ENCODE measurements at regions not wholly inside any gene's neighbourhood (a gene's known extent, or its start where the extent isn't known, plus 50 kb on each side); places are given as distances from the start of the nearest gene placed in this dataset.

- Histone ChIP-seq H3K79me2 (ENCODE audit: insufficient read depth, low read length) (no peaks in the 10 kb centered on the region), H4K20me1 (ENCODE audit: insufficient read depth, low read length, poor library complexity, severe bottlenecking) (no peaks in the 10 kb centered on the region), H2AFZ (ENCODE audit: low read length) (no peak overlapping the region), H3K27me3 (ENCODE audit: insufficient read depth, low read length, poor library complexity, severe bottlenecking) (no peaks in the 10 kb centered on the region), H3K9me2 (replicated peaks; ENCODE audit: low read depth, low read length) (no peaks in the 10 kb centered on the region), H3K4me2 (ENCODE audit: low read depth, low read length, poor library complexity, severe bottlenecking) (no peak overlapping the region), H3K36me3 (ENCODE audit: insufficient read depth, low read length) (no peaks in the 10 kb centered on the region), H3K9me3 (ENCODE audit: insufficient read depth, low read depth, low read length) (no peaks in the 10 kb centered on the region), H3K4me3 (ENCODE audit: low read length, poor library complexity, severe bottlenecking) (no peak overlapping the region), H3K4me1 (ENCODE audit: insufficient read depth, low read length, poor library complexity, severe bottlenecking) (no peaks in the 10 kb centered on the region), H3K9ac (ENCODE audit: low read depth, low read length, poor library complexity, severe bottlenecking) (no peak overlapping the region), H3F3A (ENCODE audit: low read depth) (no peaks in the 10 kb centered on the region)
- TF ChIP-seq CTCF (conservative IDR thresholded peaks at IDR 0.05; ENCODE audit: low read length) (no peak), EZH2phosphoT487 (IDR thresholded peaks at IDR 0.05; ENCODE audit: borderline replicate concordance) (no peak)
These were observed 1680.7 kb downstream of the PCDH7 start for GRCh38 chr4:32400870-32401269.

GRCh38 chr4:32417113-32417704 lies 1697.0 kb downstream of the PCDH7 start:
- no peaks in the 10 kb centered on the region for H3K9me3 ChIP-seq (ENCODE audit: insufficient read depth, low read depth, low read length)
- no peaks in the 10 kb centered on the region for H3K79me2 ChIP-seq (ENCODE audit: insufficient read depth, low read length)
- H3K9ac ChIP-seq (ENCODE audit: low read depth, low read length, poor library complexity, severe bottlenecking) = no peak overlapping the region
- H3F3A ChIP-seq (ENCODE audit: low read depth) = no peaks in the 10 kb centered on the region
- no peaks in the 10 kb centered on the region for H3K9me2 ChIP-seq (replicated peaks; ENCODE audit: low read depth, low read length)
- no peaks in the 10 kb centered on the region for H3K27me3 ChIP-seq (ENCODE audit: insufficient read depth, low read length, poor library complexity, severe bottlenecking)
- H3K4me3 ChIP-seq (ENCODE audit: low read length, poor library complexity, severe bottlenecking) = no peak overlapping the region
- no peaks in the 10 kb centered on the region for H4K20me1 ChIP-seq (ENCODE audit: insufficient read depth, low read length, poor library complexity, severe bottlenecking)
- H3K4me2 ChIP-seq (ENCODE audit: low read depth, low read length, poor library complexity, severe bottlenecking) = no peak overlapping the region
- H3K36me3 ChIP-seq (ENCODE audit: insufficient read depth, low read length) = no peaks in the 10 kb centered on the region
- TF ChIP-seq EZH2phosphoT487 (IDR thresholded peaks at IDR 0.05; ENCODE audit: borderline replicate concordance) (no peak), CTCF (conservative IDR thresholded peaks at IDR 0.05; ENCODE audit: low read length) (peak; percentile 21; the same call in 1 of the 2 replicates)
- H2AFZ ChIP-seq (ENCODE audit: low read length) = no peak overlapping the region
- H3K4me1 ChIP-seq (ENCODE audit: insufficient read depth, low read length, poor library complexity, severe bottlenecking) = no peaks in the 10 kb centered on the region

- H3K9ac ChIP-seq (ENCODE audit: low read depth, low read length, poor library complexity, severe bottlenecking) = no peak overlapping the region
- H3F3A ChIP-seq (ENCODE audit: low read depth) = no peaks in the 10 kb centered on the region
- no peaks in the 10 kb centered on the region for H3K27me3 ChIP-seq (ENCODE audit: insufficient read depth, low read length, poor library complexity, severe bottlenecking)
- H4K20me1 ChIP-seq (ENCODE audit: insufficient read depth, low read length, poor library complexity, severe bottlenecking) = no peaks in the 10 kb centered on the region
- H3K4me2 ChIP-seq (ENCODE audit: low read depth, low read length, poor library complexity, severe bottlenecking) = no peak overlapping the region
- no peaks in the 10 kb centered on the region for H3K4me1 ChIP-seq (ENCODE audit: insufficient read depth, low read length, poor library complexity, severe bottlenecking)
- no peak overlapping the region for H3K4me3 ChIP-seq (ENCODE audit: low read length, poor library complexity, severe bottlenecking)
- H2AFZ ChIP-seq (ENCODE audit: low read length) = no peak overlapping the region
- no peaks in the 10 kb centered on the region for H3K79me2 ChIP-seq (ENCODE audit: insufficient read depth, low read length)
- H3K9me3 ChIP-seq (ENCODE audit: insufficient read depth, low read depth, low read length) = no peaks in the 10 kb centered on the region
- no peaks in the 10 kb centered on the region for H3K9me2 ChIP-seq (replicated peaks; ENCODE audit: low read depth, low read length)
- H3K36me3 ChIP-seq (ENCODE audit: insufficient read depth, low read length) = no peaks in the 10 kb centered on the region
- TF ChIP-seq EZH2phosphoT487 (IDR thresholded peaks at IDR 0.05; ENCODE audit: borderline replicate concordance) (no peak), CTCF (conservative IDR thresholded peaks at IDR 0.05; ENCODE audit: low read length) (no peak)
These were observed 1703.1 kb downstream of the PCDH7 start for GRCh38 chr4:32423267-32423666.

Data from Loucy (cell line).